Progenitor cell of endocrine pancreas (in vitro differentiated cells): ENCODE measurements at regions not wholly inside any gene's neighbourhood (a gene's known extent, or its start where the extent isn't known, plus 50 kb on each side); places are given as distances from the start of the nearest gene placed in this dataset.

Experiments
- DNase-seq: peaks from one replicate; pipeline ENCODE4 v3.0.0; 2021; ENCODE audit warnings: low spot score; ENCODE audit not compliant: unreplicated experiment
- H3K27ac Mint-ChIP-seq: 2 replicates; pipeline ENCODE4 v1.8.0; 2021; ENCODE audit warnings: mild to moderate bottlenecking, moderate library complexity, mixed read lengths
- H3K27me3 Mint-ChIP-seq: 2 replicates; pipeline ENCODE4 v1.8.0; 2021; ENCODE audit warnings: mixed read lengths
- H3K36me3 Mint-ChIP-seq: 2 replicates; pipeline ENCODE4 v1.8.0; 2022; ENCODE audit warnings: mixed read lengths; ENCODE audit not compliant: insufficient read depth
- H3K4me1 Mint-ChIP-seq: 2 replicates; pipeline ENCODE4 v1.8.0; 2021; ENCODE audit warnings: low read depth, mixed read lengths
- H3K4me3 Mint-ChIP-seq: 2 replicates; pipeline ENCODE4 v1.8.0; 2021; ENCODE audit warnings: low read depth, mild to moderate bottlenecking, moderate library complexity, mixed read lengths
- H3K9me3 Mint-ChIP-seq: 2 replicates; pipeline ENCODE4 v1.8.0; 2021; ENCODE audit warnings: low read depth, mixed read lengths
- TF ChIP-seq, protein P1 (sequence below): fragments of 200-600 bp; sonication (generic); IDR thresholded peaks from one replicate; pipeline ENCODE4 v1.5.0; 2021; ENCODE audit warnings: antibody characterized with exemption, mild to moderate bottlenecking; ENCODE audit not compliant: unreplicated experiment

GRCh38 chr10:78925275-78925674, 143.5 kb upstream of the ZMIZ1 start:
- TF ChIP-seq, protein P1, sequence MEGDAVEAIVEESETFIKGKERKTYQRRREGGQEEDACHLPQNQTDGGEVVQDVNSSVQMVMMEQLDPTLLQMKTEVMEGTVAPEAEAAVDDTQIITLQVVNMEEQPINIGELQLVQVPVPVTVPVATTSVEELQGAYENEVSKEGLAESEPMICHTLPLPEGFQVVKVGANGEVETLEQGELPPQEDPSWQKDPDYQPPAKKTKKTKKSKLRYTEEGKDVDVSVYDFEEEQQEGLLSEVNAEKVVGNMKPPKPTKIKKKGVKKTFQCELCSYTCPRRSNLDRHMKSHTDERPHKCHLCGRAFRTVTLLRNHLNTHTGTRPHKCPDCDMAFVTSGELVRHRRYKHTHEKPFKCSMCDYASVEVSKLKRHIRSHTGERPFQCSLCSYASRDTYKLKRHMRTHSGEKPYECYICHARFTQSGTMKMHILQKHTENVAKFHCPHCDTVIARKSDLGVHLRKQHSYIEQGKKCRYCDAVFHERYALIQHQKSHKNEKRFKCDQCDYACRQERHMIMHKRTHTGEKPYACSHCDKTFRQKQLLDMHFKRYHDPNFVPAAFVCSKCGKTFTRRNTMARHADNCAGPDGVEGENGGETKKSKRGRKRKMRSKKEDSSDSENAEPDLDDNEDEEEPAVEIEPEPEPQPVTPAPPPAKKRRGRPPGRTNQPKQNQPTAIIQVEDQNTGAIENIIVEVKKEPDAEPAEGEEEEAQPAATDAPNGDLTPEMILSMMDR: no peak
- peaks cover 25% of the 10 kb centered on the region for H3K27me3 Mint-ChIP-seq
- no peak overlapping the region for H3K27ac Mint-ChIP-seq
- DNase-seq: no peak
- no peak overlapping the region for H3K4me3 Mint-ChIP-seq
- H3K4me1 Mint-ChIP-seq: peaks cover 4% of the 10 kb centered on the region
- no peaks in the 10 kb centered on the region for H3K9me3 Mint-ChIP-seq
- no peaks in the 10 kb centered on the region for H3K36me3 Mint-ChIP-seq

- Mint-ChIP-seq H3K27ac (no peak overlapping the region), H3K9me3 (no peaks in the 10 kb centered on the region), H3K36me3 (no peaks in the 10 kb centered on the region), H3K27me3 (peaks cover 29% of the 10 kb centered on the region), H3K4me1 (peaks cover 4% of the 10 kb centered on the region), H3K4me3 (no peak overlapping the region)
- TF ChIP-seq, protein P1: no peak
- no peak for DNase-seq
Measured at GRCh38 chr10:78925800-78926319, 142.9 kb upstream of the ZMIZ1 start.

DNA sequence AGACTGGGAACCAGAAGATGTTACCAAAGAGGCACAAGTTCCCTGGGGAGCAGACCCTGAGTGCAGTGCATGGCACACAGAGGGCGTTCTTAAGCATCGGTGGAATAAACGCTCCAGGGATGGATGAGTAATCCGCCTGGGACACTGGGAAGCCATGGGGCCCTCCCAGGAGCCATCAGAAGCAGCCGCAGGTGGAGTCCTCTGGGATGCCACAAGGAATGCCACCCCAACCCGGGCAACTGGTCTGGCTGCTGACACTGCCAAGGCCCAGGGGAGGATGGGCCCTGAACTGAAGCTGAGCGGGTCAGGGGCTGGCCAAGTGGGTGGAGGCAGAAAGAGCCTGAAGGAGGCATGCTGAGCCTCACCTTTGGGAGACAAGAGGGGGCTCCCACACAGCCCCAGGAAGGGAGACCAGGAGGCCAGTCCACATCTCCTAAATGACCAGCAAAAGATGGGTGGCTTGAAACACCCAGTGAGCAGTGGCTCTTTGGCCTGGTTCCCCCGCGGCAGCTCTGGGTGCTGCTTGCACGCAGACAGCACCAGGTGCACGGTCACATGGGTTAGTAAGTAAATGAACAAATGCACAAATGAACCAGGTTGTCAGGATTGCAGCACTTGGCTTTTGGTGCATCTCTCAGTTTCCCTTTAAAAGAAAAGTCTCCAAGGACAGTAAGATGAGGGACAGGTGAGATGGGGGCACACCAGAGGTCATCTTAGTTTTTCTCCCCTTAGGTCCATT, 141.3 kb upstream of the ZMIZ1 start:
- DNase-seq: no peak
- H3K4me1 Mint-ChIP-seq: peaks cover 4% of the 10 kb centered on the region
- H3K36me3 Mint-ChIP-seq: no peaks in the 10 kb centered on the region
- no peak overlapping the region for H3K4me3 Mint-ChIP-seq
- peaks cover 33% of the 10 kb centered on the region for H3K27me3 Mint-ChIP-seq
- no peak overlapping the region for H3K27ac Mint-ChIP-seq
- H3K9me3 Mint-ChIP-seq: no peaks in the 10 kb centered on the region
- TF ChIP-seq, protein P1: no peak

DNA sequence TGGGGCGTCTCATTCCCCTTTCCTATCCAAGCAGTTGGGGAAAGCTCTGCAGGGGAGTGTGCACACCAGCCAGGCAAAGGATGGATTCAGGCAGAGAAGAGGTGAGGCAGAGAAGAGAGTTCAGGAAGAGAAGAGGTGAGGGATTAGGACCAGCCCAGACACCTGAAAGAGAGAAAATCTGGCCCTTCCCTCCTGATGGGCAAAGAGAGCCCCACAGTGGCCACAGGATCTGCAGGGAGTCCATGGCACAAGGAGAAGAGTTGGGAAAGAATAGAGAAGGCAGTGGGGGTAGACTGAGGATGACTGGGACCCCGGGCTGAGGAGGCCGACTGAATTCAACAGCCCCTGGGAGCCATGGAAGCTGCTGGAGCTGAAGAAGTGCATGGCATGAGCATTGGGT, 140.4 kb upstream of the ZMIZ1 start:
- no peak for DNase-seq
- H3K27me3 Mint-ChIP-seq: peaks cover 34% of the 10 kb centered on the region

DNA sequence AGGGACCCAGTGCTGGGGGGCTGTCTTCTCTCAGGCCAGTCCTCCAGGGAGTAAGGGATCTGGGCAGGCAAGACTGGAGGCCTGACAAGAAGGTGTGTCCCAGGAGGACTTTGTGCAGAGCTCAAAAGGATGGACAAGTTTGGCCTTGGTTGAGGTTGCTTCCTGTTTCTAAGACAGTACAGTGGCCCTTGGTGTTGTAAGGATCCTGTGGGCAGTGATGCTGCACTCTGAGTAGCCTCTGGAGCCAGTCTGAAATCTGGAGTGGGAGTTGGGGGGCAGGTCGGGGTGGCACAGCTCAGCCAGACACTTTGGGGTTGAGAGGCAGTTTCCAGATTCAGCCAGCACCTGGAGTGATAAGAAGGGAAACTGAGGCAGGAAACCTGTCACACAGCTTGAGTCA, 139.2 kb upstream of the ZMIZ1 start:
- TF ChIP-seq, protein P1: no peak
- Mint-ChIP-seq H3K36me3 (no peaks in the 10 kb centered on the region), H3K9me3 (no peaks in the 10 kb centered on the region), H3K27ac (no peak overlapping the region), H3K27me3 (peaks cover 33% of the 10 kb centered on the region), H3K4me3 (no peak overlapping the region), H3K4me1 (peaks cover 2% of the 10 kb centered on the region)
- no peak for DNase-seq

More for the DNA sequence above, 140.4 kb upstream of the ZMIZ1 start:
- TF ChIP-seq, protein P1: no peak
- H3K9me3 Mint-ChIP-seq: no peaks in the 10 kb centered on the region
- H3K27ac Mint-ChIP-seq: no peak overlapping the region
- peaks cover 5% of the 10 kb centered on the region for H3K4me1 Mint-ChIP-seq
- H3K36me3 Mint-ChIP-seq: no peaks in the 10 kb centered on the region
- no peak overlapping the region for H3K4me3 Mint-ChIP-seq
